ENCODE measurements at regions not wholly inside any gene's neighbourhood (a gene's known extent, or its start where the extent isn't known, plus 50 kb on each side); places are given as distances from the start of the nearest gene placed in this dataset.
A peak's percentile ranks its signal among the peaks of the same experiment; 100 is the strongest.

- TF ChIP-seq, protein P1, sequence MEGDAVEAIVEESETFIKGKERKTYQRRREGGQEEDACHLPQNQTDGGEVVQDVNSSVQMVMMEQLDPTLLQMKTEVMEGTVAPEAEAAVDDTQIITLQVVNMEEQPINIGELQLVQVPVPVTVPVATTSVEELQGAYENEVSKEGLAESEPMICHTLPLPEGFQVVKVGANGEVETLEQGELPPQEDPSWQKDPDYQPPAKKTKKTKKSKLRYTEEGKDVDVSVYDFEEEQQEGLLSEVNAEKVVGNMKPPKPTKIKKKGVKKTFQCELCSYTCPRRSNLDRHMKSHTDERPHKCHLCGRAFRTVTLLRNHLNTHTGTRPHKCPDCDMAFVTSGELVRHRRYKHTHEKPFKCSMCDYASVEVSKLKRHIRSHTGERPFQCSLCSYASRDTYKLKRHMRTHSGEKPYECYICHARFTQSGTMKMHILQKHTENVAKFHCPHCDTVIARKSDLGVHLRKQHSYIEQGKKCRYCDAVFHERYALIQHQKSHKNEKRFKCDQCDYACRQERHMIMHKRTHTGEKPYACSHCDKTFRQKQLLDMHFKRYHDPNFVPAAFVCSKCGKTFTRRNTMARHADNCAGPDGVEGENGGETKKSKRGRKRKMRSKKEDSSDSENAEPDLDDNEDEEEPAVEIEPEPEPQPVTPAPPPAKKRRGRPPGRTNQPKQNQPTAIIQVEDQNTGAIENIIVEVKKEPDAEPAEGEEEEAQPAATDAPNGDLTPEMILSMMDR (conservative IDR thresholded peaks at IDR 0.05 in 1 of 2, IDR thresholded peaks at IDR 0.05 in 1 of 2; ENCODE audit: low read depth in 1 of 2, low read length in 2 of 2): no peak
- TF ChIP-seq EZH2 (IDR thresholded peaks at IDR 0.05; ENCODE audit: low read length, missing control alignments): no peak
- no peak overlapping the region for H3K4me2 ChIP-seq (ENCODE audit: extremely low read depth, insufficient read depth, low read length)
- H3K79me2 ChIP-seq (ENCODE audit: control insufficient read depth, insufficient read depth, low read length): no peaks in the 10 kb centered on the region
Observed at GRCh38 chr10:45534572-45534971, 138.0 kb downstream of the ZFAND4 start.

DNA sequence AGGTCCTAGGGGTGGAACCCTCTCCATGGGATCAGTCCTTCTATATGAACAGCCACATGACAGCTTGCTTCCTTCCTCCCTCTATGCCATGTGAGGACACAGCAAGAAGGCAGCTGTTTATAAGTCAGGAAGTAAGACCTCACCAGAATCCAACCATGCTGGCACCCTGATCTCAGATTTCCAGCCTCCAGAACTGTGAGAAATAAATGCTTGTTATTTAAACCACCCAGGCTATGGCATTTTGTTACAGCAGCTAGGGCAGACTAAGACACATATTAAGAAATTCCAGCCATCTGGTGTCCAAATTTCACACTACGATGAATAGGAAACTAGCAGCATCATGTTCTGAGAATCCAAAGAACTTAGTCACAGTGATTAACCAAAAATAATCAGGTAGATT lies 140.1 kb downstream of the ZFAND4 start:
- peaks cover 3% of the 10 kb centered on the region for H4K20me1 ChIP-seq (ENCODE audit: control insufficient read depth, extremely low read depth, insufficient read depth, low read length)

More at GRCh38 chr10:45534572-45534971, 138.0 kb downstream of the ZFAND4 start:
- no peak overlapping the region for H3K4me3 ChIP-seq (replicated peaks in 1 of 4; ENCODE audit: control extremely low read depth in 1 of 4, insufficient read depth in 1 of 4, low read depth in 3 of 4, low read length in 4 of 4)
- no peak overlapping the region for H2AFZ ChIP-seq (ENCODE audit: low read length)
- H3K27ac ChIP-seq (ENCODE audit: insufficient read depth, low read length): no peak overlapping the region
- no peaks in the 10 kb centered on the region for H3K4me1 ChIP-seq (ENCODE audit: control insufficient read depth, extremely low read depth, insufficient read depth, low read length)
- H3K9me3 ChIP-seq (ENCODE audit: control insufficient read depth, insufficient read depth, low read depth, low read length): no peaks in the 10 kb centered on the region
- H4K20me1 ChIP-seq (ENCODE audit: control insufficient read depth, extremely low read depth, insufficient read depth, low read length): peaks cover 3% of the 10 kb centered on the region
- H3K36me3 ChIP-seq (ENCODE audit: control insufficient read depth, insufficient read depth, low read length): no peaks in the 10 kb centered on the region
- DNase-seq (ENCODE audit: low read depth in 2 of 2): no peak
- no peak overlapping the region for H3K9ac ChIP-seq (ENCODE audit: insufficient read depth, low read length)
- H3K27me3 ChIP-seq (ENCODE audit: control insufficient read depth, insufficient read depth, low read length): no peaks in the 10 kb centered on the region

GRCh38 chr10:45526309-45526905 lies 146.2 kb downstream of the ZFAND4 start:
- peak in 1 of 2 donors; percentile 4 for DNase-seq (ENCODE audit: low read depth in 2 of 2)
- H2AFZ ChIP-seq (ENCODE audit: low read length): no peak overlapping the region

More for the DNA sequence above, 140.1 kb downstream of the ZFAND4 start:
- Histone ChIP-seq H3K27me3 (ENCODE audit: control insufficient read depth, insufficient read depth, low read length) (no peaks in the 10 kb centered on the region), H3K79me2 (ENCODE audit: control insufficient read depth, insufficient read depth, low read length) (no peaks in the 10 kb centered on the region), H2AFZ (ENCODE audit: low read length) (no peak overlapping the region), H3K36me3 (ENCODE audit: control insufficient read depth, insufficient read depth, low read length) (no peaks in the 10 kb centered on the region), H3K9ac (ENCODE audit: insufficient read depth, low read length) (no peak overlapping the region), H3K4me3 (replicated peaks in 1 of 4; ENCODE audit: control extremely low read depth in 1 of 4, insufficient read depth in 1 of 4, low read depth in 3 of 4, low read length in 4 of 4) (no peak overlapping the region), H3K9me3 (ENCODE audit: control insufficient read depth, insufficient read depth, low read depth, low read length) (no peaks in the 10 kb centered on the region), H3K27ac (ENCODE audit: insufficient read depth, low read length) (no peak overlapping the region), H3K4me2 (ENCODE audit: extremely low read depth, insufficient read depth, low read length) (no peak overlapping the region), H3K4me1 (ENCODE audit: control insufficient read depth, extremely low read depth, insufficient read depth, low read length) (no peaks in the 10 kb centered on the region)
- peak in 1 of 2 donors; percentile 5 for DNase-seq (ENCODE audit: low read depth in 2 of 2)
- TF ChIP-seq, protein P1 (conservative IDR thresholded peaks at IDR 0.05 in 1 of 2, IDR thresholded peaks at IDR 0.05 in 1 of 2; ENCODE audit: low read depth in 1 of 2, low read length in 2 of 2): no peak

More at GRCh38 chr10:45526309-45526905, 146.2 kb downstream of the ZFAND4 start:
- Histone ChIP-seq H3K36me3 (ENCODE audit: control insufficient read depth, insufficient read depth, low read length) (no peaks in the 10 kb centered on the region), H3K27me3 (ENCODE audit: control insufficient read depth, insufficient read depth, low read length) (no peaks in the 10 kb centered on the region), H3K4me1 (ENCODE audit: control insufficient read depth, extremely low read depth, insufficient read depth, low read length) (no peaks in the 10 kb centered on the region), H3K9ac (ENCODE audit: insufficient read depth, low read length) (no peak overlapping the region), H3K4me2 (ENCODE audit: extremely low read depth, insufficient read depth, low read length) (no peak overlapping the region), H4K20me1 (ENCODE audit: control insufficient read depth, extremely low read depth, insufficient read depth, low read length) (no peaks in the 10 kb centered on the region), H3K27ac (ENCODE audit: insufficient read depth, low read length) (no peak overlapping the region), H3K79me2 (ENCODE audit: control insufficient read depth, insufficient read depth, low read length) (no peaks in the 10 kb centered on the region), H3K9me3 (ENCODE audit: control insufficient read depth, insufficient read depth, low read depth, low read length) (no peaks in the 10 kb centered on the region), H3K4me3 (replicated peaks in 1 of 4; ENCODE audit: control extremely low read depth in 1 of 4, insufficient read depth in 1 of 4, low read depth in 3 of 4, low read length in 4 of 4) (no peak overlapping the region)
- no peak for TF ChIP-seq EZH2 (IDR thresholded peaks at IDR 0.05; ENCODE audit: low read length, missing control alignments)
- TF ChIP-seq, protein P1 (conservative IDR thresholded peaks at IDR 0.05 in 1 of 2, IDR thresholded peaks at IDR 0.05 in 1 of 2; ENCODE audit: low read depth in 1 of 2, low read length in 2 of 2): no peak

Data from fibroblast of lung (primary cell).